DMS 273 (cell line): ENCODE measurements at regions not wholly inside any gene's neighbourhood (a gene's known extent, or its start where the extent isn't known, plus 50 kb on each side); places are given as distances from the start of the nearest gene placed in this dataset.
"Not testable (repeated sequence)": the region's sequence is repeated elsewhere in the genome, so short reads cannot be mapped to it uniquely, and the experiment has no call there.

Experiments
- DNase-seq: peaks from one replicate; lab custom pipeline; 2025; ENCODE audit not compliant: unreplicated experiment; lab: John Stamatoyannopoulos, UW

DNA sequence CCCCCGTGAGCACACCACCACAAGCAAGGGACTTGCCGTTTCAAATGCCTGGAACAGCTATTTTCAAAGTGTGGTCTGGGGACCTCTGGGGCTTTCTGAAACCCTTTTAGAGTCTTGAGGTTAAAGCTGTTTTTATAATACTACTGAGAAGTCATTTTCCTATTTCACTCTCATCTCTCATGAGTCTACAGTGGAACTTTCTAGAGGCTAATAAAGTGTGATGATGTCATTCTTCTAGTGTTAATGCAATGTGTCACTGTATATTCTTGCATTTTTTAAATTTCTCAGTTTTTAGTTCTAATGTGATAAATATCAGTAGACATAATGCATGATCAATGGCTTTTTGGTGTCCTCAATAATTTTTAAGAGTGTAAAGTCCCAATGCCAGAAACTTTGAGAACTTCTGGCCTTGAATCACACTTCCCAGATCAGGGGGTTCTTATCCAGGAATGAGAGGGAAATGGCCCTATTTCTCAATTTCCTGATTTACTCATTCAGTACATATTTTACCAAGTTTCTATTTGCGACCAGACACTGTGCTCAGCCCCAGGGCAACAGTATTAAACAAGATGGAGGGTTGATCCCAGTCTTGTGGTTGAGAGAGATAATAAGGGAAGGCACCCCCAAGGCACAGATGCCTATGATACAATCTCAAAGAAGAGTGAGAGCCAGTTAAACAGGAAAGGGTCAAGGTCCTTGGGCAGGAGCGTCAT lies 444.0 kb downstream of the HS3ST3B1 start:
- no peak for DNase-seq

DNA sequence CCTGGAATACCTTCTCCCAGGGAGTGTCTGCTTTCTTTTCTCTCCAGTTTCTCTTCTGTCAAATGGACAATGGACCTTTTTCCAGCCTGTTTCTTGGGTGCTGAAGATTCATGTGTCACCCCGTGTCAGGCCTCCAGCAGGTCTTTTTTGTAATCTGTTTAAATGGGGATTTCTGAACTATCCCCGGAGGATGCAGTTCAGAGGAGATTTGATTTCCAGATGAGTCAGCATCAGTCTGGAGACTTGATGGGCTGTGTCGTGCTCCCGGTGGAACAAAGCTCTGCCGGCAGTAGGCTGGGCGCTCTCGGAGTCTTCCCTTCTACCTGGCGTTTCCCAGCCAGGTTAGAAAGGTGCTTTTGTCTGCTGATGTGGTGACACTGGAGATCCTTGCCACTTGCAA lies 440.6 kb downstream of the HS3ST3B1 start:
- no peak for DNase-seq

DNA sequence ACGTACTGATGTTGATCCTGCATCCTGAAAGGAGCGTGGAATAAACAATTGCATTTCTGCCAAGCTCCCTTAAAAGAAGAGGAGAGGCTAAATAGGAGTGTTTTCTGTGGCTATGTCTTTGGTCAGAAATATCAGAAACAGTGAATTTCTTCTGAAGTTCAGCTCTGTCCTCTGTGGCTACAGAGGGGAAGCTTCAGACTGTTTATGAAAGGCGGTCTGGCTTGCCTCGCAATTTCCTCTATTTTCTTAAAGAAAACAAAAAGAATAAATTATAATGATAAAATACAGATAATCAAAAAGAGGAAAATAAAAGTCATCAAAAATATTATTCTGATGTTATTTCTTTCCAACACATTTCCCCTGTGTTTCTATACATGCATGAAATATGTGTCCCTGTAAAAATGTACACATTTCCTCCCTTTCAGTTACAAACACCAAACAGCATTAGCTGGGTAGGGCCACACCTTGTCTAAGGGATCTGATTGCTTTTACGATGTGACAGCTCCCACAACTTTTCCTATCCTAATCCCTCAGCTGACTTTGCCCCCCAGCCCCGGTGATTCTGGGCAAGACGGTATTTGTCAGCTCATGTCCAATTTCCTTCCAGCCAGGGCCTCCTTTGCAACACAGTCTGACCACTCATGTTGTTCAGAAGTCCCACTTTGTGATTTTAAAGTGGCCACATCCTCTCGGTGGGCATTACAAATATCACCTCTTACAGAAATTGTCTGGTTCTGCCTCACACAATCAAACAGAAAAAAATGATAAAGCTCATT lies 439.0 kb downstream of the HS3ST3B1 start:
- no peak for DNase-seq

DNA sequence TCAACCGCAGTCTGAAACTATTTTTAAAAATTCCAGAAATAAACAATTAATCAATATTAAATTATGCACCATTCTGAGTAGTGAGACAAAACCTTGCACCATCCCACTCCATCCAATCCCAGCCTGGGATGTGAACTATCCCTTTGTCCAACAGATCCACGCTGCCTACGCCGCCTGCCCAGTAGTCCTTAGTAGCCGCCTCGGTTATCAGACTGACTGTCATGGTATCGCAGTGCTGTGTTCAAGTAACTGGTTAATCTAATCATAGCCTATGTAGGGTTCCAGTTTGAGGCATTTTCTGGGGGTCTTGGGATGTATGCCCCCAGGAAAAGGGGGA lies 437.7 kb downstream of the HS3ST3B1 start:
- DNase-seq, result no peak

DNA sequence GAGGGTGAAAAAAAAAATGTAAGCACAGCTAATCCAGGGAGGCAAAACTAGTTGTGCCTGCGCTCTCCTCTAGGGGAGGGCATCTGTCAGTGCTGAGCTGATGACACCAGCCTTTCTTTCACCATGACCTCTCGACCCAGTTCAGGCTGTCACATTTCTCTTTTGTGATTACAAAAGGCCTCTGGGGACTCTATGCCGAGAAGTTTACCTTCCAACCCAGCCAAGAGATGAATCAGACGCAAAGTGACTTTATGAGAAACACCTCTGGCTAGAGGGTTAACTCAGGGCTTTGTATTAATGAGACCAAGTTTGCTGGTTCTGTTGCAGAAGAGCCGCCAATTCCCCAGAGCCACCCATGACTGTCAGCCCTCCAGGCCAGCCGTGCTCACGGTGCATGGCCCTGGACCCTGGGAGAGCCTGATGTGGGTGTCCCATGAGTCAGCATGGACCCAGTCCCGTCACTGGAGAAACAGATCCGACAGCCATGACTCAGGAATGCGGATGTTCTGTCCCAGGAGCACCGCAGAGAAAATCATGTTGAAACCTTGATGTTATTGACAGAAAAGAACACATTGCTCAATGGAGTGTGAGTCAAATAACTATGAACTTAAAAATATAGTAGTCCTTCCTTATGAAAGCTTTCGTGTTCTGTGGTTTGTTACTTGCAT lies 437.2 kb downstream of the HS3ST3B1 start:
- no peak for DNase-seq

DNA sequence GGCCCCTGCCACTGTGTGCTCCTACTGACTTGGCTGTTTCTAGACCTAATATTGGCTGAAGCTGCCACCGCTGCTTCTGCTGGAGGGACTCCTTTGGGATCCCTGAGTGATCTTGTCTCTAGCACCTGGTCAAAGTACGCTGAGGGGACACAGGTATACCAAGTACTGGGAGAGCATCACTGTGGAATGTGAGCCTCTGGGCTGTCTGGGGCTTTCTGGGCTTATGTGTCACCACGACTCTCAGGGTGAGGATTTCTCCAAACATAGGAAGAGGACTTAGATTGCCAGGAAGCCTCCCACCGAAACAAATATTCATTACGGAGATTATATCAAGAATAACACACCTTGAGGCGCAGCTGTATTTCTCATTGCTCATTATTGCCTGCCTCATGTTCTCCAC lies 435.8 kb downstream of the HS3ST3B1 start:
- no peak for DNase-seq

DNA sequence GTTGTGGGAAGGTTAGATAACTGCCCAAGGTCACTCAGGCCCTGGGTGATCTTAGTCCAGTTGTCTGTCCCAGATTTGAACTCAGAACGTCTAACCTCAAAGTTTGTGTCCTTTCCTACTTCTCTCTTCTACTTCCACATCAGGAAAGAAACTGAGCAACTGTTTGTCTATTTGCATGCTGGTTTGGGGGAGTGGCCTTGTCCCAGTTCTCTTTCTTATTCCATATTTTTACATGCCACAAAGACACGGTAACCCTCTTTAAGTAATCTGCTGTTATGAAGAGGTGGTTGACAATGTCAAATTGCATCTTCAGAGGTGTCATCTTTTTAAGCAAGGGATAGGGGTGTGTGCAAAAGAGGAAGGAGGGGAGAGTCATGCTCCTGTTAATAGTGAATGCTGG lies 432.5 kb downstream of the HS3ST3B1 start:
- no peak for DNase-seq

DNA sequence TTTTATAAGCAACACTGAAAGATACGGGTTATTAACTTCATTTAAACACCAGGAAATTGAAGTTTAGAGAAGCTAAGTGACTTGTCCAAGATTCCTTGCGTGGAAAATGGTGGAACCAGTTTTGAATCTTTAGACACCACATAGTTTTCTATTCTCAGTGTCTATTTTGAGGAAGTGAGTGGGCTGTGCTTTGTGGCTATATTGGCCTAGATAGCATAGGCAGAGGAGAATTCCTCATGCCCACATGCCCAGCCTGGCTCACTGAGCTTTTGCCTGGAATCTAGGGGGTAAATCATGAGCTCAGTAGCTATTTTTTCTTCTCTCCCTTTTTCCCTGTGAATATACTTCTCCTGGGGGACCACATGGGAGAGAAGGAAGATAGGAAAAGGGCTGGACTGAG lies 431.3 kb downstream of the HS3ST3B1 start:
- DNase-seq, result no peak

DNA sequence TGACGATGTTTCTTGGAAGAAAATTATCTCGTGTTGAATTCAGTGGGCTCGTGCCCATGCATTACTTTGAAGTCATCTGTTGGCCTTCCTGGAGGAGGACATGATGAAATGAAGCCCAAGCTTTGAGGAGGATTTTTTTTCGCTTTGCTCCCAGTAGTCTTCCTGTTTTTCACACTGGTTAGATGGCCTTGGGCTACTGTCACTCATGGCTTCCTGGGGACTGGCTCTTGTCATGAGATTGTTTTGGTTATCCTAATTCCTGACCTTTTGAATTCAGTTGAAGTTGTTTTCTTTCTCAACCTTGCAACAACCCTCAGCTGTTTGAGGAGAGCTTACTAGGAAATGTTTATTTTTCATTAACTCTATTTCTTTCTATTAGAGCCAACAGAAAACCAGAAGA lies 430.7 kb downstream of the HS3ST3B1 start:
- no peak for DNase-seq

DNA sequence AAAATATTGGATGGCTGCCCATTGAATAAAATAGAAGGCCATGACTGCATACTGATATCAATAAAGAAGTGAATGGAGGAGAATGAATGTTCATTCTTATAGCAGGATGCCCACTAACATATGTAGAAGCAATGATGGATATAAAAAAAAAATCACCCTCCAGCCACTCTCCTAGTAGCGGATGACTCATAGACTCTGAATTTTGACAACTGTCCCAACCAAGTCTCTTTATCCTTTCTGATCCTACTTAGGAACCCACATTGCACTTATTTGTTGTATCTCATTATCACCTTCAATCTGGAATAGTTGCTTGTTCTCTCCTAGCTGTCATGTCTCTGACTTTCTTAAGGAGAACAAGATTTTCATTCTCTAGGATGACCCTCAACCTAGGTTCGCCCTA lies 429.9 kb downstream of the HS3ST3B1 start:
- no peak for DNase-seq

DNA sequence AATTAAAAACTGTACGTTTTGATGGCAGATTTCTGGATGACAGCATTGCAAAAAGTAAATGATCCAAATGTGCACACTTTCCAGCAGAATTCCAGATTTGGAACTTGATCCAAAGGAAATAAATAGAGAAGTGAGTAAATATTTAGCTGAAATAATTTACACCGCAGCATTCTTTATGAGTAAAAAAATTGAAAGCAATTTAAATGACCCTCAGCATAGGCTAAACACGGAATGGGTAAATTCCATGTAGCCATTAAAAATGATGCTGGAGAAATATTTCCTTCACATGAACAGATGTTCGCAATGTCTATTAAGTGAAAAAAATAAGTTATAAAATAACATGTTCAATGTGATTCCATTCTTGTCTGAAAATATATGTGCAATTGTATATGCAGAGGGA lies 424.8 kb downstream of the HS3ST3B1 start:
- no peak for DNase-seq

DNA sequence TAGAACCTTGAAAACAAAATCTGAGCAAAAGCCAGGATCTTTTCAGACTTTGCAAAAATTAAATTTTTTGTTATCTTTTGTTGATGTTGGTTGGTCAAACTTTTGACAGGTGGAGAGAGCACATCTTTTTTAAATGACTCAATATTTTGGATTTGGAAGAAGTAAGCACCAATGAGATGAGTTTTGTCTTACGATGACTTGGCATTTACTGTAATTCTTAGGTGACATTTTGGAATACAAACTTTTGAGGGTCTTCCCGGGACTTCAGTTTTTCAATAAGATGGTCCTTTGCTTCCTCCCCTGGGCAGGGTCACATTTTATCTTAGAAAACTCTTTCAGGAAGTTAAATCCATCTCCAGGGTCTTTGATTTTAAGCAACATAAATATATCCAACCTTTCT lies 423.9 kb downstream of the HS3ST3B1 start:
- no peak for DNase-seq

DNA sequence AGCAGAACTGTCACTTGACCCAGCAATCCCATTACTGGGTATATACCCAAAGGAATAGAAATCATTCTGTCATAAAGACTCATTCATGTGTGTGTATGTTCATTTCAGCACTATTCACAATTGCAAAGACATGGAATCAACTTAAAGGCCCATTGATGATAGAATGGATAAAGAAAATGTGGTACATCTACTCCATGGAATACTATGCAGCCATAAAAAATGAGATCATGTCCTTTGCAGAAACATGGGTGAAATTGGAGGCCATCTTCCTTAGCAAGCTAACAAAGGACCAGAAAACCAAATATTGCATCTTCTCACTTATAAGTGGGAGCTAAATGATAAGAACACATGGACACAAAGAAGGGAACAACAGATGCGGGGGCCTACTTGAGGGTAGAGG lies 422.5 kb downstream of the HS3ST3B1 start:
- not testable (repeated sequence) for DNase-seq

DNA sequence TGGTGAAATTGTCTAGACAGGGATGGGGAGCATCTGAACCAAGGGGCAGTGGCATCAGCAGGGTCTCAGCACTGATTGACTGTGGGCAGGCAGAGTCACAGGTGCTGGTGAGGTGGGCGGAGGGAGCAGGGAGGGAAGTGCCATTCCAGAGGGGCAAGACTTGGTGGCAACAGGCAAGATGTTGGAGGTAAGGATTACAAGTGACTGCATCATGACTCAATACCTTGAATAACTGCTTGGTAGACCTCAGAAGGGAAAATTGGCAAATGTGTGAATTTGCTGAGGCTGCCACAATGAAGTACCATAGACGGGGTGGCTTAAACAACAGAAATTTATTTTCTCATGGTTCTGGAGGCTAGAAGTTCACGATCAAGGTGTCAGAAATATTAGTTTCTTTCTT lies 419.1 kb downstream of the HS3ST3B1 start:
- DNase-seq, result no peak

DNA sequence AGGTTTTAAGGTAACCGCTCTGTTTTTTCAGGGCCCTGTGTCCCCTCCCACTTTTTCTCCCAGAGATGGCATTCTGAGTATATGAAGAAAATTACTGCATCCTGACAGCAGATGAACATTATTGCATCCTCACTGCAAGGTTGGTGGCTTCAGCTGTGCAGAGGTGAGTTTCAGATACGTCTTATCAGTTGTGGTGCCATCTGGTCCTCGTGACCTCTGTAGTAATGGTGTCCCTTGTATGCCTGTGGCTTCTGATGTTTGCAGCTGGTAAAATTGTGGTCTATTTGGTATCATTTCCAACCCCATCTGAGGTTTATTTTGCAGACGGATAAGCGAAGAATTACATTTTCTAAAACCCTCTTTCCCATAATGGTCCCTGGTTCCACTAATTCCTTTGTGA lies 417.0 kb downstream of the HS3ST3B1 start:
- DNase-seq, result no peak

DNA sequence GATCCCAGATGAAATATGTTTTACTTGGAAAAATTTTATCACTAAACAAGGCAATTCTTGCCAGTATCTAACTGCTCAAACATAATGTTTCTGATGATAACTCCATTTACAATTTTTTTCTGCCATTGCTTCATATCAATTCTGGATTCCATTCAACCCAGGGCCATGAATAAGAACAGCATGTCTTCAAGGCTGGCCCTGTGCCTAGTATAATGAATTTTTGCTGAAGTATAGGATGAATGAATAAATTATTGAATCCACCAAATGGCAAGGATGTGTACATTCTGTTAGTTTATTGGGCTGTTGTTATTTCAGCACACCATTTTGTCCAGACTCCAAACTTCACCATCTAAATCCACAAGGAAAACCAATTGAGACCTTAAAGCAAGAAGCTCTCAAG lies 414.7 kb downstream of the HS3ST3B1 start:
- no peak for DNase-seq

DNA sequence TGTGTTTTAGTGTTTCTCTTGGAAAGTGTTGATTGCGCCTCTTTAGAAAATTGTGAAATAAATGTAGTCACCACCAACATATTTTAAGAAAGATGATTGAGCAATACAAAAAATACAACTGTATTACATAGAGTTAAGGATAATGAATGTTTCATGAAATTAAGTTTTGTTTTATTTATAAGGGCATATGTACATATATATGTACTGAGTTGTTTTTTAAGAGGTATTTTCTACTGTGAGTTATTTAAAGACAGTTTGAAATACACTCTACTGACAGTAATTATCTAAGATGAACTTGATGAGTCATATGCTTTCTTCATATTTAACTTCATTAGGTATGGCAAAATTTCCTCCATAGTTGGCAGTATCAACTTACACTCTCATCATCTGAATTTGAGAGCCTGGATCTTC lies 411.7 kb downstream of the HS3ST3B1 start:
- DNase-seq, result no peak

DNA sequence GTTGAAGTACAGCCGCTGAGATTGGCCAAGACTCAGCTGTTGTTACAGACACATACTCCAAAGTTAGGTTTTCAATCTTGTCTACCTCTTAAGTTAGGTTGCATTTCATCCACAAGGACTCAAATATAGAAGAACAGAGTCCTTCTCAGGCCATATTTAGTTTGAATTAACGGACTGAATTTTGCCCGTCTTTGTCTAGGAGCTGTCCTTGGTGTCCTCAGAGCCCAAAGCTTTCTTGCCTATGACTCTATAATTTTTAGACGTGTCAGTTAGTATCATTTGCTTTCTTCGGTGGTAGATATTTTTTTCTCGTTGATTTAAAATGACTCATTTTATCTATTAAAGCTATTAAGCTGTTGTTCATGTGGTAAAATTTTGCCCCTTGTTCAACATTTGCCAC lies 403.2 kb downstream of the HS3ST3B1 start:
- no peak for DNase-seq

DNA sequence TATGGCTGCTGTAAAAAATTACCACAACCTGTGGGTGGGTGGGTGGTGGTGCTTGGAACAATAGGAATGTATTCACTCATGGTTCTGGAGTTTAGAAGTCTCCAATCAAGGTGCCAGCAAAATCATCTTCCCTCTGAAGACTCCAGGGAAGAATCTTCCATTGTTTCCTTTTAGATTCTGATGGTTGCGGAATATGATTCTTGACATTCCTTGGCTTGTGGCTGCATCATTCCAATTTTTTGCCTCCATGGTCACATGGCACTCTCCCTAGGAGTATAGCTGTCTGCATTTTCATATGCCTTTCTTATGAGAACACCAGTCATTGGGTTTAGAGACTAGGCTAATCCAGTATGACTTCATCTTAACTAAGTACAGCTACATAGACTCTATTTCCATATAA lies 401.0 kb downstream of the HS3ST3B1 start:
- no peak for DNase-seq

DNA sequence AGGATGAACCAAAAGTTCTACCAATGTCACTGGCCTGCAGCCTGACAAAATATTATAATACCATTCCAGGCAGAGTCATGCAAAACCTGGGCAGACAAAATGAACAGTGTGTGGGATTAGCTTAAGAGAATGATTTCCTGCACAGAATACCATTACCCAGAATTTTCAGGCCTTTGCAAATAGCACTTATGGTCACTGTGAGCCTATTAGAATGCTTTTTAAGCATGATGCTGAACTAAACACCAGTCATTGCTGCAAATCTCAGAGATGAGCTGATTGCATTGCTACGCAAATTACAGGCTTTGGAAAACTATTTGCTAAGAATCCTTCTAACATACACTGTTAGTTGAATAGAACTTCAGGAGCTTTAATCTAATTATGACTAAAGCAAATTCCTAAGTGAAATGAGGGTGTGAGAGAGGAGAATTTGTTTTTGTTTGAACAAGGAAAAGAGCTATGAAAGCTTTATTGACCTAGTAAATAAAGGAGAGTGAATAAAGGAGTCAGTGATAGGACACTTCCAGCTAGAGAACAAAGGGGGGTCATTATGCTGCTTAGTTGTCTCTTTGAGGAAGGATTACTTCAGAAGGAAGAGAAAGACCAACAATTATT lies 398.8 kb downstream of the HS3ST3B1 start:
- no peak for DNase-seq

DNA sequence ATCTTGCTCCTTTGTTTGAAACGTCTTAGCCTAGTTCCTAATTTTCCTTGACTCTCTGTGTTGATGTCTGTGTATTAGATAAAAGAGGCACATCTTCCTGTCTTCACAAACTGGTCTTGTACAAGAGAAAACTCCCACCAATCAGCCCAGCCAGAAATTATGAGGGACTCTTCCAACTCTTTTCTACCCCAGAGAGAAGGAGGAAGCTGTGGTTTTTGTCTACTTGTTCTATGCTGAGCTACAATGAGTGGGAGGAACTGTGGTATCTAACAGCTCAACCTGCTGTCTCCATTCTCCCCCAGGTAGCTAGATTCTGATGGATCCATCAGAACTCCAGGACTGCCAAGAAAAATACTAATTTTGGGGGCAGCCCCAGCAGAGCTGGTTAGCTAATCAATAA lies 392.5 kb downstream of the HS3ST3B1 start:
- DNase-seq, result no peak

DNA sequence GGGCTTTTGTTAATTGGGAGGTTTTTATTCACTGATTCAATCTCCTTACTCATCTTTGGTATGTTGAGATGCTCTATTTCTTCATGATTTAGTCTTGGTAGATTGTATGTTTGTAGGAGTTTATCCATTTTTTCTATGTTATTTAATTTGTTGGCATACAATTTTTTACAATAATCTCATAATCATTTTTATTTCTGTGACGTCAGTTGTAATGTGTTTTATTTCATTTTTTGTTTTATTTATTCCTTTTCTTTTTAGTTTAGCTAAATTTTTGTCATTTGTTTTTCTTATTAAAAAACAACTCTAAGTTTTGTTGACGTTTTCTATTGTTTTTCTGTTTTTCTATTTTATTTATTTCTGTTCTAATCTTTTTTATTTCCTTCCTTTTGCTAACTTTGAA lies 389.8 kb downstream of the HS3ST3B1 start:
- DNase-seq, result no peak
